Heart right ventricle (tissue), 16 donors: ENCODE measurements at regions not wholly inside any gene's neighbourhood (a gene's known extent, or its start where the extent isn't known, plus 50 kb on each side); places are given as distances from the start of the nearest gene placed in this dataset.

ENCODE experiments used
- ATAC-seq, 8 donors: fragments of 200-7000 bp; cut with Tn5 transposase; one replicate each; pipeline ENCODE4 v1.9.1; 2020; ENCODE audit warnings: mild to moderate bottlenecking in 8 of 8, moderate library complexity in 8 of 8, moderate number of reproducible peaks in 1 of 8
- DNase-seq, 2 donors: peaks; one replicate each; pipeline ENCODE4 v3.0.0-alpha.2; 2020
- H3K27ac ChIP-seq, 10 donors: fragments of 200-600 bp; sonication (generic) in 2 of 10; one replicate each; pipeline versions ENCODE4 v1.5.0 to v1.8.0; 2020 to 2022; ENCODE audit warnings: mild to moderate bottlenecking in 3 of 10
- H3K27me3 ChIP-seq, 7 donors: fragments of 200-600 bp; one replicate each; pipeline ENCODE4 v1.8.0; 2021 to 2022; ENCODE audit warnings: mild to moderate bottlenecking in 2 of 7
- H3K36me3 ChIP-seq, 9 donors: fragments of 200-600 bp; sonication (generic) in 1 of 9; one replicate each; pipeline versions ENCODE4 v1.5.0 to v1.8.0; 2020 to 2022; ENCODE audit warnings: mild to moderate bottlenecking in 2 of 9
- H3K4me1 ChIP-seq, 9 donors: fragments of 200-600 bp; sonication (generic) in 1 of 9; one replicate each; pipeline versions ENCODE4 v1.5.0 to v1.8.0; 2020 to 2022; ENCODE audit warnings: mild to moderate bottlenecking in 4 of 9
- H3K4me3 ChIP-seq, 10 donors: fragments of 200-600 bp; sonication (generic) in 2 of 10; one replicate each; pipeline versions ENCODE4 v1.5.0 to v1.8.0; 2020 to 2022; ENCODE audit warnings: mild to moderate bottlenecking in 7 of 10, moderate library complexity in 2 of 10
- H3K9me3 ChIP-seq, 11 donors: fragments of 200-600 bp in 10 of 11; sonication (generic) in 2 of 11; one replicate each; pipeline versions ENCODE4 v1.5.0 to v1.8.0; 2013 to 2022; ENCODE audit warnings: mild to moderate bottlenecking in 2 of 11, control low read depth in 1 of 11, moderate library complexity in 1 of 11
- WGBS, 2 donors: extraction: QIAGEN DNeasy Blood & Tissue Kit; methylation state at CpG; one replicate each; pipeline ENCODE4 v1.1.7; 2013; ENCODE audit warnings: inconsistent platforms in 1 of 2; 5-methylcytosine and 5-hydroxymethylcytosine counted together
- intact Hi-C, 10 donors: fragments of 100-400 bp; cut with DNase I; formaldehyde crosslinking; loops; one replicate each; pipeline versions ENCODE4 v1.11.1 to v1.14.2; 2022
- TF ChIP-seq, protein P1 (sequence below), 9 donors: fragments of 200-600 bp; sonication (generic) in 2 of 9; IDR thresholded peaks; one replicate each; pipeline versions ENCODE4 v1.5.0 to v1.8.0; 2021 to 2022; ENCODE audit warnings: antibody characterized with exemption in 9 of 9, mild to moderate bottlenecking in 5 of 9, moderate library complexity in 1 of 9
- donor health status: Arrhythmogenic right ventricular cardiomyopathy.
- donor health status: ischemic (EF 13 %, LVEDD 7.1; RV severe dilation, severe dysfunction).
- donor health status: healthy with polysubstance abuse.
- donor health status: DM: no; HTN: yes; CAD: no.
- donor health status: DM: no; HTN: no; CAD: no.
- donor health status: ischemic (EF 25% LVEDD 6.9; RV normal size, moderate dysfunction).
- donor health status: ischemic (EF 25% LVEDD 5.7; RV mildly dilated, moderate dysfunction).
- donor health status: healthy.
- donor health status: DM: yes; HTN: yes; CAD: no.
- donor health status: Ischemic cardiomyopathy.
- donor health status: ischemic (EF 35%, LVEDD 5.7; RV mildly dilated, moderate dysfunction).
- donor health status: nonischemic (EF 11% LVEDD 7.7; RV severe dilation, severe dysfunction).
- donor health status: DM: yes; HTN: yes; CAD: no.
- donor health status: PGD.
- donor health status: ischemic (EF 29% LVEDD 5.4; RV normal size, mild dysfunction).
- donor health status: nonischemic (EF 23%, LVEDD 6.1; RV moderate dilation, normal function).

DNA sequence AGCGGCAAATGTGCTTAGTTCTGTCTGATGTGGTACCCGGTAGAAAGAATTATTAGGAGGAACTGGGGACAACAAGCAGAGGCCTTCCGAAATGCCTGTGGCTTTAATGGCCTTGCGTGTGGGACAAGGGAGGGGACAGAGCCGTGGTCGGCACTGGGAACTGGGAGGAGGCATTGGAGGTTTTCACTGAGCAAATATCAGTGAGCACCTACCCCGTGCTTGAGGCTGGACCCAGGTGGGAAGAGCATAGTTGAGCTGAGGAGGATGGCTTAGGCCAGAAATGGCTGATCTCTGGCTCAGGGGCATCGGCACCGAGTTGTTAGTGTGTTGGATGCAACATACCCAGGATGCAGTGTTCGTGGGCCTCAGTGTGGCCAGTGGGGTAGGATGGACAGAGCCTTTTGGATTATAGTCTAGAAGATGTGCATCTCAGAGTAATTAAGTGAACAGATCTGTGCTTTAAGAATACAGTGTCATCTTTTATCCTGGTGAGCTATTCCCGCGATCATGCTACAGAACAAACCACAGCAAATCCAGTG, 201.3 kb downstream of the TEX29 start:
- intact Hi-C loops = no loop called here
- 72 to 74% methylated on average over 12 of the region's 12 CpGs for WGBS, 2 donors
- ATAC-seq = no peak

DNA sequence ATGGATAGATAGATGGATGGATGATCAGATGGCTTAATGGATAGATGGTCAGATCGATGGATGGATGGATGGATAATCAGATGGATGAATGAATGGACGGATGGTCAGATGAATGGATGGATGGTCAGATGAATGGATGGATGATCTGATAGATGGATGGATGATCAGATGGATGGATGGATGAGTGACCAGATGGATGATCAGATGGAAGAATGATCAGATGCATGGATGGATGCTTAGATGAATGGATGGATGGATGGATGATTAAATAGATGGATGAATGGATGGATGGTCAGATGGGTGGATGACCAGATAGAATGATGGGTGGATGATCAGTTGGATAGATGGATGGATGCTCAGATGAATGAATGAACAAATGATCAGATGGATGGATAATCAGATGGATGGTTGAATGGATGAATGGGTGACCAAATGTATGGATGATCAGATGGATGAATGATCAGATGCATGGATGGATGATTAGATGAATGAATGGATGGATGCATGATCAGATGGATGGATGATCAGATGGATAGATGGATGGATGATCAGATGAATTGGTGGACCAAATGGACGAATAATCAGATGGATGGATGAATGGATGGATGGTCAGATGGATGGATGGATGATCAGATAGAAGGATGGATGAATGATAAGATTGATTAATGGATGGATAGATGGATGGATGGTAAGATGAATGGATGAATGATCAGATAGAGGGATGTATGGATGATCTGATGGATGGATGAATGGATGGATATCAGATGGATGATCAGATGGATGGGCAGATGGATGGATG, 205.1 kb downstream of the TEX29 start:
- no peak overlapping the region for H3K27ac ChIP-seq
- no peaks in the 10 kb centered on the region for H3K36me3 ChIP-seq
- intact Hi-C loops = no loop called here
- ATAC-seq (no peak), DNase-seq (no peak)
- H3K9me3 ChIP-seq = no peaks in the 10 kb centered on the region
- H3K27me3 ChIP-seq = peaks cover 0 to 29% (median 14%) of the 10 kb centered on the region in 7 donors
- H3K4me3 ChIP-seq = no peak overlapping the region
- TF ChIP-seq, protein P1, sequence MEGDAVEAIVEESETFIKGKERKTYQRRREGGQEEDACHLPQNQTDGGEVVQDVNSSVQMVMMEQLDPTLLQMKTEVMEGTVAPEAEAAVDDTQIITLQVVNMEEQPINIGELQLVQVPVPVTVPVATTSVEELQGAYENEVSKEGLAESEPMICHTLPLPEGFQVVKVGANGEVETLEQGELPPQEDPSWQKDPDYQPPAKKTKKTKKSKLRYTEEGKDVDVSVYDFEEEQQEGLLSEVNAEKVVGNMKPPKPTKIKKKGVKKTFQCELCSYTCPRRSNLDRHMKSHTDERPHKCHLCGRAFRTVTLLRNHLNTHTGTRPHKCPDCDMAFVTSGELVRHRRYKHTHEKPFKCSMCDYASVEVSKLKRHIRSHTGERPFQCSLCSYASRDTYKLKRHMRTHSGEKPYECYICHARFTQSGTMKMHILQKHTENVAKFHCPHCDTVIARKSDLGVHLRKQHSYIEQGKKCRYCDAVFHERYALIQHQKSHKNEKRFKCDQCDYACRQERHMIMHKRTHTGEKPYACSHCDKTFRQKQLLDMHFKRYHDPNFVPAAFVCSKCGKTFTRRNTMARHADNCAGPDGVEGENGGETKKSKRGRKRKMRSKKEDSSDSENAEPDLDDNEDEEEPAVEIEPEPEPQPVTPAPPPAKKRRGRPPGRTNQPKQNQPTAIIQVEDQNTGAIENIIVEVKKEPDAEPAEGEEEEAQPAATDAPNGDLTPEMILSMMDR (IDR thresholded peaks at IDR 0.05) = no peak
- peaks cover 0 to 12% (median 0%) of the 10 kb centered on the region in 9 donors for H3K4me1 ChIP-seq
- 66 to 67% methylated on average over 3 of the region's 3 CpGs for WGBS, 2 donors

More for the DNA sequence above, 201.3 kb downstream of the TEX29 start:
- no peaks in the 10 kb centered on the region for H3K36me3 ChIP-seq
- H3K4me3 ChIP-seq = no peak overlapping the region
- no peaks in the 10 kb centered on the region for H3K9me3 ChIP-seq
- TF ChIP-seq, protein P1 (IDR thresholded peaks at IDR 0.05) = no peak
- peaks cover 0 to 28% (median 0%) of the 10 kb centered on the region in 7 donors for H3K27me3 ChIP-seq
- no peaks in the 10 kb centered on the region for H3K4me1 ChIP-seq
- no peak overlapping the region for H3K27ac ChIP-seq
- DNase-seq = no peak

DNA sequence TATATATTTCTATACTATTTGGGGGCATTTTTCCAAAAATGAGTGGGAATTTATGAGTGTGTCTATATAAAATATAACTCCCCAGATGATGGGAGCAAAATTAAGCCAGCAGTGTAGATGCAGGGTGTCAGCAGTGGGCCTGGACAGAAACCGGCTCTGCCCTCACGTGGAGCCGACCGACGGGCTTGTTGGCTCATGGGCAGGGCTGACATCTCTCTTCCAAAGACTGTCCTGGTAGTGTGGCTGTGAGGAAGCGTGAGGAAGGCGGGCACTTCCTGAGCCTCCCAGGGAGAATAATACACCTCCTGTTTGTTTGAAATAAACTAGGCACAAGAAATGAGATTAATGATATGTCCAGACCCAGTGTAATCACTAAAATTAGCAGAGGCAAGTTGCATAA, 206.5 kb downstream of the TEX29 start:
- Histone ChIP-seq H3K9me3 (no peaks in the 10 kb centered on the region), H3K36me3 (no peaks in the 10 kb centered on the region), H3K4me1 (peaks cover 0 to 12% (median 0%) of the 10 kb centered on the region in 9 donors), H3K4me3 (no peak overlapping the region), H3K27ac (no peak overlapping the region), H3K27me3 (peaks cover 0 to 40% (median 28%) of the 10 kb centered on the region in 7 donors)
- TF ChIP-seq, protein P1 (IDR thresholded peaks at IDR 0.05) = no peak
- ATAC-seq (no peak), DNase-seq (no peak)
- 47 to 55% methylated on average over 7 of the region's 7 CpGs for WGBS, 2 donors
- intact Hi-C loops = no loop called here

DNA sequence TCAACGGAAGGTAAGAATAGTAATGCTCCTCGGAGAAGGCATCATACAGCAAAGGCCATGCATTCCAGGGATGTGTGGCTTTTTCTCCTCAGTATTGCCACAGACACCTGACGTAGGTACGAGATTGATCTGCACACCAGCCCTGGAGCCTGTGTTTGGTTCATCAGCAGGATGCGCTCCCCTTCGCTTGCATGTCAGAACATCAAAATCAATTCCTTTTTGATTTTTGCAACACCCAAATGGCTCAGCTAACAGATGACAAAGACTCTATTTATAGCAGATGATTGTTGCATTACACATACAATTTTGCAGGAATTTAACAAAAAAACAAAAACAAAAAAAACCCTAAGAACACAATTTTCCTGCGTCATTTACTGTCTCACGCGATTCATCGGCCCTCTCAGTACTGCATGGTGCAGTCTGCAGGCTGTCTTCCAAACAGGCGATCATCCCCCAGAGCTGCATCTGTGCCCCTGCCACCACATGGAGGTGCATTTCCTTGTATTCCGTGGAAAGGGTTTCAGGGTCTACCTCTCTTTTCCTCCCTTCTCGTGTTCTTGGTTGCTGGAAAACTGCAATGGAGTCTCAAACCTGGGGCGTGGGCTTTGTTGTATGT, 207.3 kb downstream of the TEX29 start:
- Histone ChIP-seq H3K4me1 (peaks cover 0 to 12% (median 0%) of the 10 kb centered on the region in 9 donors), H3K27ac (no peak overlapping the region), H3K9me3 (no peaks in the 10 kb centered on the region), H3K4me3 (no peak overlapping the region), H3K36me3 (no peaks in the 10 kb centered on the region), H3K27me3 (peaks cover 0 to 46% (median 34%) of the 10 kb centered on the region in 7 donors)
- 71 to 74% methylated on average over 14 of the region's 14 CpGs for WGBS, 2 donors
- ATAC-seq (no peak), DNase-seq (no peak)
- TF ChIP-seq, protein P1 (IDR thresholded peaks at IDR 0.05) = no peak
- intact Hi-C loops = no loop called here
